Activated CD4-positive, CD25-positive, alpha-beta regulatory T cell treated with anti-CD3 and anti-CD28 coated beads, Interleukin-2, amount 50 U/mL, for 16 hours (primary cell): ENCODE measurements at regions not wholly inside any gene's neighbourhood (a gene's known extent, or its start where the extent isn't known, plus 50 kb on each side); places are given as distances from the start of the nearest gene placed in this dataset.
A peak's percentile ranks its signal among the peaks of the same experiment; 100 is the strongest.

Experiments used
- DNase-seq: peaks from one replicate; pipeline ENCODE4 v3.0.0-alpha.2; 2020; ENCODE audit warnings: low read depth, low spot score

GRCh38 chr2:64196963-64197362 lies 52.7 kb upstream of the PELI1 start:
- no peak for DNase-seq

DNA sequence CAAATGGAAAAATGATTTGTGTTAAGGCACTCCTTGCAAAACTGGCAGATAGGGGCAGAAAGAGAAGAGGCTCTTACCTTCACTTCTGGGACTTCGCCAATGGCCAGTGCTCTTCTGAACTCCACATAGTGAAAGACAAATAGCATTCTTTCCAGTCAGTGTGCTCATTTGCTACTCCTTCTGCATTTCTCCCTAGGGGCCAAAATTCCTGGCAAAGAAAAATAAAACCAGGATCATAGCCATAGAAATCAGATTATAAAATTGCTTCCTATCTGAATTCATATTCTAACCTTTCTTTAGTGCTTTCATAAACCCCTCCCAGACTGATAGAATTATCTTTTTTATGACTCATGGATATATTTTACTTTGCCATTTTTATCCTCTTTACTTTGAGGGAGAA lies 56.9 kb upstream of the PELI1 start:
- DNase-seq: no peak

DNA sequence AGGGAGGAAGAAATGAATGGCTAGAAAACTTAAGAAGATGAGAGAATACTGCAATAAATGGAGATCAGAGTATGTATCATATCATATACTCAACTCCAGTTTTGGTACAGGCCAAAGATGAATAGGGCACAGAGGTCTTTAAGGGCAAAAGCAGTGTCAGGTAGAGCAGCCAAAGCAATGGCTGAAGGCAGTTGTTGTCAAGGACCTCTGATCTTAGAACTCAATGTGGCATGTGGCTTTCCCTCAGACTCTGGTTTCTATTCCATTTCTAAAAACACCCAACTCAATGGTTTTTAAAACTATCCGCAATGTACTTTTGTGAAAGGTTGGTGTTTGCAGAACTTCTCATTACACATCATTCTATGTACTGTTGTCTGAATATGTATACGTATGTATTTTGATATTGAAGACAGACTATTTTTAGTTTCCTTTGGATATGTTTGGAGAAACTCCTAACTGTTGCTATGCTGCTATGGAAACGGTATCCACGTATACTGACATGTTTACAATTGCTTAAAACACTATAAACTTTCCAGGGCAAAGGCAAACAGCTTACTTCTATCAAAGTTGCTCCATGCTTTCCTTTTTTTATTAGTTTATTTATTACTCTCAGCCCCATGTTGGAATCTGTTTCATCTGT lies 58.1 kb upstream of the PELI1 start:
- no peak for DNase-seq

GRCh38 chr2:64203131-64203857 lies 59.1 kb upstream of the PELI1 start:
- no peak for DNase-seq

- DNase-seq: no peak
Measured at GRCh38 chr2:64203858-64204632, 59.8 kb upstream of the PELI1 start.

DNA sequence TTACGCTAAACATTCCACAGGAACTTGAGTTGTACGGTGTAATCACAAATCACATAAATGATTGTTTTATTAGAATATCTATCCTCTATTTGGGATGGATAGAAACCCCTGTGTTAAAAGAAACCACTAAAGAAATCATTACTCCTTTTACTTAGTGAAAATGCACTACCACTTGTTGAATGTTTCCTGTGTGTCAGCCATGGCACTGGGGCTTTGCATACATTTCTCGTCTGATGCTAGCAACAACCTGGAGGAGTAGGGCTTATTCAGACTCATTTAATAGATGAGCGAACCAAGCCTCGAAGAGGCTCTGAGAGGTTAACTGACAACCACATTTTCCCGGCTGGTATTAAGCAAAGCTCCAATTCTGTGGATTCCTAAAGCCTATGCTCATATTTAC lies 60.5 kb upstream of the PELI1 start:
- DNase-seq: no peak

GRCh38 chr2:64205415-64205814 lies 61.2 kb upstream of the PELI1 start:
- DNase-seq: no peak

DNA sequence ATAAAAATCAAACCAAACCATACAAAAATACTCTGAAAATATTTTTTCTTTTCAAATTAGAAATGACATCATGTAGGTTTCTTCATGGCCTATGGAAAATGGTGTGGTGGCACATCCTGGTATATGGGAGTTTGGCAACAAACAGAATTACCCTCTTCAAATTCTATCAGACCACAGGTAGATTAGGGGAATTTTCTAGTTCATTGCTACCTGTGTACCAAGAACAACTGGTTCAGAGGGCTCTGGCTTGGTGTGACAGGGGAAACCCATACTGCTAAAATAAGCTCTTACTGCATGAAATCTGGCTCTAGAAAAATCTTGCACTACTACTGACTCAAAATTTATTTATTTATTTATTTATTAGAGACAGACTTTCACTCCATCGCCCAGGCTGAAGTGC lies 63.4 kb upstream of the PELI1 start:
- DNase-seq: no peak

- DNase-seq: no peak
Measured at GRCh38 chr2:64210816-64211215, 66.6 kb upstream of the PELI1 start.

DNA sequence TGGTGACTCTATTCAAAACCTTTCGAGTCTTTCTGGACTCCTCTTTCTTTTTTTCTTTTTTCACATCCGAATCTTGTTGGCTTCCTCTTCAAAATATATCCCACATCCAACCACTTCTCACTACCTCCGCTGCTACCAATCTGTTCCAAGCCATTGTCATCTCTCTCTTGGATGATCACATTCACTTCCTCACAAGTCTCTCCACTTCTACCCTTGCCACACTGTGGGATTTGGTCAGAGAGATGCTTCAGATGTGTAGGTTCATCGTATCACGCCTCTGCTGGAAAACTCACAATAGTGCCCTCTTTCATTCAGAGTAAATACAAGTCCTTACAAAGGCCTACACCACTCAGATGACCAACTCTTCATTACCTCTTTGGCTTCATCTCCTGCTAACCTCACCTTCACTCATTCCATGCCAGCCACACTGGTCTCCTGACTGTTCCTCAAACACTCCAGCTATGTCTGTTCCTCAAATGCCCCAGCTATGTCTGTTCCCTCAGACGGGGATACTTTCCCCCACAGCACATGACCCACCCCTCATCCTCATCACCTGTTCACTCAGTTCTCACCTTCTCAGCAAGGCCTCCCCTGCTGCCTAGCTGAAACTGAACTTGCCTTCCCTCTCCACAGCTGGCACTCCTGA lies 67.2 kb upstream of the PELI1 start:
- no peak for DNase-seq

- no peak for DNase-seq
Measured at GRCh38 chr2:64212346-64212745, 68.1 kb upstream of the PELI1 start.

- DNase-seq: peak; percentile 18
Measured at GRCh38 chr2:64212801-64213321, 68.6 kb upstream of the PELI1 start.

DNA sequence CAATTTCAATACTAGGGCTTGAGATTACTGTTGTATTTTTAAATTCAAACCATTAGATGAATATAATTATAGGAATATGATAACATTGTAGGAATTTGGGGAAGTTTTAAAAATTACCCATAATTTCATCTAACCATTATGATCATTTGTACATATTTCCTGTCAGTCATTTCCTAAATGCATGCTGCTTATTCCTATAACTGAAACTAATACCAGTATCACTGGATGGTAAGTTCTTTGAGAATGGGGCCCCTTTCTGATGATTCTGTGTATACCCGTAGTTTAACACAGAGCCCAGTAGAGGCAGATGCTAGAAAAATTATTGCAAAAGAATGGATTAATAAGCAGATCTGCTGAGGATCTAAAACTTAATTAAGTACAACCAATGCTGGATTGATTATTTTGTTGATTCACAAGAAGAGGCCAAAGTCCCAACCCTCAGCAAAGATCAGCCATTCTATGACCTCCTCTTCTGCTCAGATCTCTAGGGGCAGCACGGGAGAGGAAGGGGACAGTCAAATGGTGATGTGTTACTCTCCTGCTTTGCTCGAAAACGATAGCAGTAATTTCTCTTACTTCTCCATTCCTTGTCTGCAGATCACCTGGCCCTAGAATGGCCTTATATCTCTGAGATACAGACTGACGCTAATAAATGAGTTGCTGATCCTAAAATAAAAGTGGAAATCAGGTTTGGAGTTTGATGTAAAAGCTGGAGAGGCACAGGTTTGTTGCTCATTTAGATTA lies 69.5 kb upstream of the PELI1 start:
- no peak for DNase-seq

- DNase-seq: no peak
Measured at GRCh38 chr2:64214281-64215115, 70.3 kb upstream of the PELI1 start.

DNA sequence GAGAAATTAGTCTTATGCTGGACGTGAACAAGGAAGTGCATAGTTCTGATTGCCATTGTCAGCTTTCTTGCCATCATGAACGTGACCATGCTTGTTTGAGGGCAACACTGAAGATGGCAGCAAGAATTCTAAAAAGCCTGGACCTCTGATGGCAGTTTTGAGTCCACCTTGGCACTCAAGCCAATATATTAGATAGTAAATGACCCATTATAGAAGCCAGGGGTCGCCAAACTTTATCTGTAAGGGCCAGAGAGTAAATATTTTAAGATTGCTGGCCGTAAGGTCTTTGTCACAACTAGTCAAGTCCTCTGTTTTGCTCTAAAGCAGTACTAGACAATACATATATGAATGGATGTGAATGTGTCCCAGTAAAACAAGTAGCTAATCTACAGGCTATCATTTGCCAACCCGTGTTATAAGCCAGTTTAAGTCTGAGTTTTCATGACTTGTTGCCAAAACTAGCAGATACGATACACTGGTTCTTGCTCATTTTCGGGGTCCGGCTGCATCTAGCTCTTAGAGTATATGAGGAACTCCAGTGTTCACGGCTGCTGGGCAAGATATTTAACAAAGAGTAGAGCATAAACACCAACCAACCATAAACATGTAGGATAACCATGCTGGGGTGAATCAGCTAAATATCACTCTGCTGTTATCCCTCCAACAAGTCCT lies 73.1 kb upstream of the PELI1 start:
- no peak for DNase-seq

- DNase-seq: no peak
Measured at GRCh38 chr2:64218137-64218802, 74.0 kb upstream of the PELI1 start.

DNA sequence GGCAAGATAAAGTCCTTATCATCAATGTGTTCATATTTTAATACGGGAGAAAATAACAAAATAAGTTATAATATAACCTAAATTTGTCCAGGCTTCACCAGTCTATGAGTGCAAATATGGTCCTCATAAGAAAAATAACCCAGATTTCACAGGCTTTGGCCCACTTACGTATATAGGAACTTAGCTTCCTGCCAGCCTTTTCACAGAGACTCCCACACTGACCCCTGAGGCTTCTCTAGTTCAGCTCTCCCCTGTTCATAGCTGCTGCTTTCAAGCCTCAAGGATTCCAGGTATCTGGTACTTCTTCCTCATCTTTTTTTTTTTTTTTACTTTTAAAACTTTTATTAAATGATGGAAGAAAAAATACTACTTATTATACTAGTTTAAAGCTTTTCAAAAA lies 74.9 kb upstream of the PELI1 start:
- DNase-seq: no peak

DNA sequence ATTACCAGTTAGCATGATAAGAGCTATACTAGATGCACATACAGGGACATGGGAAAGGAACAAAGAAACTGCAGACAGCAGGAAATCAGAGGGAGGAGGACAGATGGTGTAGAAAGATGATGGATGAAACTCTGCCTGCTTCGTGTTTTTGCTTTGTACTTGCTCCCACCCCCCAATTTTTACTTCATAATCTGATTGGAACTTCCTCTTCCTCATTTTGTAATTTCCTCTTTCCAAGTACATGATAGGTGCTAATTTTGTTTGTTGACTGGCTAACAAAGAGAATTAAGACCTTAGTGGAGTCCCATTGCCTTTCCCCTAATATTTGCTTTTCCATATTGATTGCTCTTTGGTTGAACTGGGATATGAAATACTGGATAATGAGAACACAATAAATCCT lies 76.0 kb upstream of the PELI1 start:
- no peak for DNase-seq

- DNase-seq: no peak
Measured at GRCh38 chr2:64220894-64221617, 76.8 kb upstream of the PELI1 start.
